ENCODE measurements at regions not wholly inside any gene's neighbourhood (a gene's known extent, or its start where the extent isn't known, plus 50 kb on each side); places are given as distances from the start of the nearest gene placed in this dataset.

DNA sequence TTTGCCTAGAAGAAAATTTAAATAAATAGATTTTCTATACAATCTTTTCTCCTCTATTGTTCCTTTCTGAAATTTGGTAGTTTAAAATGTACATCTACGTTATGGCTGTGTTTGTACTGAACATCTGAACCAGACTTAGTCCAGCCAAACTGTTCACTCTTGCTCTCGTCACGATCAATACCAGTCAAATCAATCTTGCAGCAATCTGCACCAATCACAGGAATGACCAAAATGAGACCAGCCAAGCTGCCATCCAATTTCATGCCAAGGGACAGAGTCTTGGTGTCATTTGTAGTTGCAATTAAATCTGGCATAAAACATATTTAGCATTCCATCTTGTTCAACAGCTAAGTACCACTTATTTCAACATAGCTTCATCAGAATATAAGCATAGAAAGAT is 156.6 kb downstream of the IRS2 start:
- Histone ChIP-seq H3K36me3 (ENCODE audit: control insufficient read depth, insufficient read depth, low read length) (no peaks in the 10 kb centered on the region), H3K4me3 (replicated peaks; ENCODE audit: low read depth, low read length) (no peak overlapping the region), H3K27me3 (replicated peaks; ENCODE audit: control insufficient read depth, insufficient read depth, low read length) (no peaks in the 10 kb centered on the region)
- TF ChIP-seq, protein P1, sequence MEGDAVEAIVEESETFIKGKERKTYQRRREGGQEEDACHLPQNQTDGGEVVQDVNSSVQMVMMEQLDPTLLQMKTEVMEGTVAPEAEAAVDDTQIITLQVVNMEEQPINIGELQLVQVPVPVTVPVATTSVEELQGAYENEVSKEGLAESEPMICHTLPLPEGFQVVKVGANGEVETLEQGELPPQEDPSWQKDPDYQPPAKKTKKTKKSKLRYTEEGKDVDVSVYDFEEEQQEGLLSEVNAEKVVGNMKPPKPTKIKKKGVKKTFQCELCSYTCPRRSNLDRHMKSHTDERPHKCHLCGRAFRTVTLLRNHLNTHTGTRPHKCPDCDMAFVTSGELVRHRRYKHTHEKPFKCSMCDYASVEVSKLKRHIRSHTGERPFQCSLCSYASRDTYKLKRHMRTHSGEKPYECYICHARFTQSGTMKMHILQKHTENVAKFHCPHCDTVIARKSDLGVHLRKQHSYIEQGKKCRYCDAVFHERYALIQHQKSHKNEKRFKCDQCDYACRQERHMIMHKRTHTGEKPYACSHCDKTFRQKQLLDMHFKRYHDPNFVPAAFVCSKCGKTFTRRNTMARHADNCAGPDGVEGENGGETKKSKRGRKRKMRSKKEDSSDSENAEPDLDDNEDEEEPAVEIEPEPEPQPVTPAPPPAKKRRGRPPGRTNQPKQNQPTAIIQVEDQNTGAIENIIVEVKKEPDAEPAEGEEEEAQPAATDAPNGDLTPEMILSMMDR (IDR thresholded peaks at IDR 0.05; ENCODE audit: insufficient read depth, low read length, poor library complexity, severe bottlenecking), result no peak
- no peak for DNase-seq (ENCODE audit: extremely low read depth, insufficient read length)

DNA sequence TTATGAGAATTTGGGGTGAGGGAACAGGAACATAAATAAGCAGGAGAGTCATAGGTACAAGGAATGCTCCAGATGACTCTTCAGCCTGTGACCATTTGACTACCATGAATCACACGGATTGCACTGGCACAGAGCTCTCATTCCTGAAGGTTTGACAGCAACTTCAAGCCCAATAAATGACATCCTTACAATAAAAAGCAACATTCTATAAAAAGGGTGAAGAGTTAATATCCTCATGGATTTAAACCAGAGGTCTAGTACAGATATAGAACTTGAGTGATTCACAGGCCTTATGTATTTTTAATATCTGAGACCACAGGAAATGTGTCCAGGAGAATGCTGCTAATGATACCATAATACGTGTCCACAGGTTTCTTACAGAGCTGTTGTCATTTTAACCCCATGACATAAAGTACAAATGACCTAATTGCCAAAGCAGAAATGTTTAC is 158.1 kb downstream of the IRS2 start:
- TF ChIP-seq, protein P1 (IDR thresholded peaks at IDR 0.05; ENCODE audit: insufficient read depth, low read length, poor library complexity, severe bottlenecking), result no peak
- no peak overlapping the region for H3K4me3 ChIP-seq (replicated peaks; ENCODE audit: low read depth, low read length)
- H3K27me3 ChIP-seq (replicated peaks; ENCODE audit: control insufficient read depth, insufficient read depth, low read length), result no peaks in the 10 kb centered on the region
- no peak for DNase-seq (ENCODE audit: extremely low read depth, insufficient read length)
- H3K36me3 ChIP-seq (ENCODE audit: control insufficient read depth, insufficient read depth, low read length), result no peaks in the 10 kb centered on the region

DNA sequence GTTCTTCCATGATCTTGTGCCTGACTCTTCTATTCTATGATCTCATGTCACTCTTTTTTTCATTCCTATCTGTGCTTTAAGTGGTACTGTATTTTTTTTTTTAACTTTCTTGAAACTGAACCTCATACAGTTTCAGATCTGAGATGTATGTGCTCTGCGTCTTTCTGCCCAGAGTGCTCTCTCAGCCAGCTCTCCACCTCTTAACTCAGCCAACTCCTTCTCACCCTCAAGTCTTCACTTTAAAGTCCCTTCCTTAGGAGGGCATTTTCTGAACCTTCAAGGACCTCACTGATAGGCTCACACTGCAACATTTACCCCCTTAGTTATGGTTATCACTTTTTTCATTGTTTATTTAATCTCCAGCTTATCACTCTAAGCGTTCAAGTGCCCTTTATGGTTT is 158.7 kb downstream of the IRS2 start:
- DNase-seq (ENCODE audit: extremely low read depth, insufficient read length), result no peak

DNA sequence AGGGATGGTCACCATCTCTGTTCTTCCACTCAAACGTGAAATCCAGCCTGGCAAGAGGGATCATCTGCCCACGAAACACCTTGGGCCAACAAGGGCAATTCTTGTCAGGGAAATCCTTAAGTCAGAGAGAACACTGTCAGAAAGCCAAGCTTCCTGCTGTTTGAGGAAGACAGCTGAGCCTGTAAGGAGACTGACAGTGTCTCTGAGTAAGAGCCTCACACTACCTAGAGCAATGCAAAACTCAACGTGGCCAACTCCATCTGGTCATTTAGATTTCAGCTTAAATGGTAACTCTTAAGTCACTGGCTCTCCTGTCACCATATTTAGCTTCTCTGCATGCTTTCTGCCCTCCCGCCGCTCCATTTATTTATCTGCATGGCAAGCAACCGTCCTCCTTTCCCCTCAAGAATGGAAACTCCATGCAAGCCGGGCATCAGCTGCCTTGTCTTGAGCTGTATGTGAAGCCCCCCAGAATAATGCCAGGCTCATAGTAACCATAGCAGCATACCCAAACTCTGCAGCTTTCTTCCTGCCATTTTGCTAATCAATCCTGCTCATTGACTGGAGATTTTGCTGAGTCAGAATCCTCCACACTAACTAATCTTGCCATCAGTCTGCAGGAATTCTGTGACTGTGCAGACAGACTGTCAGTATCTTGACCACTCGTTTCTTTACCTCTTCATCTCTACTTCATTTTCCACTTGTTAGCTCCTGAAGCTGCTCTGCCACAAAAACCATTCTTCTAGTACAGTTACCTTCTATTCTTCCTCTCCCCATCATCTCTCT is 159.8 kb downstream of the IRS2 start:
- TF ChIP-seq, protein P1 (IDR thresholded peaks at IDR 0.05; ENCODE audit: insufficient read depth, low read length, poor library complexity, severe bottlenecking), result no peak
- no peak for DNase-seq (ENCODE audit: extremely low read depth, insufficient read length)
- Histone ChIP-seq H3K27me3 (replicated peaks; ENCODE audit: control insufficient read depth, insufficient read depth, low read length) (no peaks in the 10 kb centered on the region), H3K4me3 (replicated peaks; ENCODE audit: low read depth, low read length) (no peak overlapping the region), H3K36me3 (ENCODE audit: control insufficient read depth, insufficient read depth, low read length) (no peaks in the 10 kb centered on the region)

More for the DNA sequence above, 158.7 kb downstream of the IRS2 start:
- TF ChIP-seq, protein P1 (IDR thresholded peaks at IDR 0.05; ENCODE audit: insufficient read depth, low read length, poor library complexity, severe bottlenecking), result no peak
- H3K4me3 ChIP-seq (replicated peaks; ENCODE audit: low read depth, low read length), result no peak overlapping the region
- no peaks in the 10 kb centered on the region for H3K36me3 ChIP-seq (ENCODE audit: control insufficient read depth, insufficient read depth, low read length)
- no peaks in the 10 kb centered on the region for H3K27me3 ChIP-seq (replicated peaks; ENCODE audit: control insufficient read depth, insufficient read depth, low read length)

DNA sequence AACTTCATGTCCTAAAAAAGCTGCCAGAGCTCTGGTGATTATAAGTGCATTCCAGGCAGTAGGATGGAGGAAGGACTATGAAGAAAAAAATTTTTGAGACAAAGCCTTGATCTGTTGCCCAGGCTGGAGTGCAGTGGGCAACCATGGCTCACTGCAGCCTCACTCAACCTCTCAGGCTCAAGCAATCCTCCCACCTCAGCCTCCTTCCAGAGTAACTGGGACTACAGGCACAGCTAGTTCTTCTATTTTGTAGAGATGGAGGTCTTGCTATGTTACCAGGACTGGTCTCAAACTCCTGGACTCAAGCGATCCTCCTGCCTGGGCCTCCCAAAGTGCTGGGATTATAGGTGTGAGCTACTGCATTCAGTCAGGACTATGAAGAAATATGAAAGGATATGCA is 161.2 kb downstream of the IRS2 start:
- DNase-seq (ENCODE audit: extremely low read depth, insufficient read length), result no peak
- H3K27me3 ChIP-seq (replicated peaks; ENCODE audit: control insufficient read depth, insufficient read depth, low read length), result no peaks in the 10 kb centered on the region
- H3K4me3 ChIP-seq (replicated peaks; ENCODE audit: low read depth, low read length), result no peak overlapping the region
- H3K36me3 ChIP-seq (ENCODE audit: control insufficient read depth, insufficient read depth, low read length), result no peaks in the 10 kb centered on the region
- TF ChIP-seq, protein P1 (IDR thresholded peaks at IDR 0.05; ENCODE audit: insufficient read depth, low read length, poor library complexity, severe bottlenecking), result no peak
